Esophagus squamous epithelium (tissue), 5 donors: ENCODE measurements at regions not wholly inside any gene's neighbourhood (a gene's known extent, or its start where the extent isn't known, plus 50 kb on each side); places are given as distances from the start of the nearest gene placed in this dataset.

ENCODE experiments used
- DNase-seq: peaks from one replicate; lab custom pipeline; 2025; lab: John Stamatoyannopoulos, UW
- H3K27ac ChIP-seq, 4 donors: fragments of 200-600 bp; sonication (generic); one replicate each; pipeline ENCODE4 v1.5.1; 2016 to 2019; ENCODE audit warnings: mild to moderate bottlenecking in 1 of 4
- H3K27me3 ChIP-seq, 4 donors: fragments of 200-600 bp; sonication (generic); 1 replicate in 3 of 4; 2 replicates in 1 of 4; pipeline versions ENCODE4 v1.5.1 to v1.6.0; 2017 to 2021; ENCODE audit warnings: antibody characterized with exemption in 1 of 4
- H3K36me3 ChIP-seq, 3 donors: fragments of 200-600 bp; sonication (generic); one replicate each; pipeline ENCODE4 v1.5.1; 2016 to 2019
- H3K4me1 ChIP-seq, 3 donors: fragments of 200-600 bp; sonication (generic); one replicate each; pipeline ENCODE4 v1.5.1; 2017 to 2019
- H3K4me3 ChIP-seq, 4 donors: fragments of 200-600 bp; sonication (generic); 1 replicate in 3 of 4; 2 replicates in 1 of 4; pipeline ENCODE4 v1.5.1; 2016 to 2019; ENCODE audit warnings: mild to moderate bottlenecking in 2 of 4, moderate library complexity in 1 of 4
- H3K9me3 ChIP-seq, 3 donors: fragments of 200-600 bp; sonication (generic); one replicate each; pipeline ENCODE4 v1.5.1; 2016 to 2019
- CTCF ChIP-seq, 6 experiments: fragments of 450-650 bp in 4 of 6; fragments of 200-600 bp in 2 of 6; sonication (generic) in 2 of 6; IDR thresholded peaks; one replicate each; pipeline ENCODE4 v1.5.1; 2016 to 2019; ENCODE audit warnings: antibody characterized with exemption in 6 of 6, mild to moderate bottlenecking in 4 of 6, moderate library complexity in 4 of 6
- POLR2A ChIP-seq, 4 donors: fragments of 450-650 bp; IDR thresholded peaks; one replicate each; pipeline ENCODE4 v1.6.1; 2017; ENCODE audit warnings: antibody characterized with exemption in 4 of 4, mild to moderate bottlenecking in 4 of 4, moderate library complexity in 3 of 4
- WGBS, 2 donors: methylation state at CpG; one replicate each; pipeline ENCODE4 v1.1.5; 2018; 5-methylcytosine and 5-hydroxymethylcytosine counted together
- intact Hi-C: fragments of 100-400 bp; cut with DNase I; formaldehyde crosslinking; loops from one replicate; pipeline ENCODE4 v1.15.0; 2022
- donor health status: DM: yes; HTN: yes; CAD: no.

GRCh38 chr13:74620308-74620707 lies 486.1 kb upstream of the KLF12 start:
- no peak for TF ChIP-seq CTCF (IDR thresholded peaks at IDR 0.05)
- no peak for TF ChIP-seq POLR2A (IDR thresholded peaks at IDR 0.05)
- intact Hi-C loops, result no loop called here
- no peaks in the 10 kb centered on the region for H3K27me3 ChIP-seq
- no peak overlapping the region for H3K27ac ChIP-seq
- no peak for DNase-seq
- H3K4me1 ChIP-seq, result no peaks in the 10 kb centered on the region
- 70 to 82% methylated on average over 3 to 4 of the region's 4 CpGs for WGBS, 2 donors
- no peaks in the 10 kb centered on the region for H3K9me3 ChIP-seq
- no peak overlapping the region for H3K4me3 ChIP-seq
- H3K36me3 ChIP-seq, result no peaks in the 10 kb centered on the region

- TF ChIP-seq CTCF (IDR thresholded peaks at IDR 0.05), result no peak
- TF ChIP-seq POLR2A (IDR thresholded peaks at IDR 0.05), result no peak
- Histone ChIP-seq H3K27ac (no peak overlapping the region), H3K27me3 (no peaks in the 10 kb centered on the region), H3K9me3 (no peaks in the 10 kb centered on the region), H3K36me3 (no peaks in the 10 kb centered on the region), H3K4me1 (no peaks in the 10 kb centered on the region), H3K4me3 (no peak overlapping the region)
- no peak for DNase-seq
- intact Hi-C loops, result no loop called here
- WGBS, 2 donors, result 41 to 58% methylated on average over 3 of the region's 3 CpGs
These were observed 463.3 kb upstream of the KLF12 start for GRCh38 chr13:74597526-74597925.

GRCh38 chr13:74596691-74597090 lies 462.5 kb upstream of the KLF12 start:
- intact Hi-C loops, result no loop called here
- no peaks in the 10 kb centered on the region for H3K9me3 ChIP-seq

GRCh38 chr13:74593688-74594087 lies 459.5 kb upstream of the KLF12 start:
- Histone ChIP-seq H3K4me1 (no peaks in the 10 kb centered on the region), H3K9me3 (no peaks in the 10 kb centered on the region), H3K4me3 (no peak overlapping the region), H3K27ac (no peak overlapping the region), H3K27me3 (no peaks in the 10 kb centered on the region), H3K36me3 (no peaks in the 10 kb centered on the region)
- no peak for DNase-seq
- intact Hi-C loops, result no loop called here
- TF ChIP-seq POLR2A (IDR thresholded peaks at IDR 0.05) (no peak), CTCF (IDR thresholded peaks at IDR 0.05) (no peak)
- 85 to 89% methylated on average over 3 of the region's 3 CpGs for WGBS, 2 donors

More at GRCh38 chr13:74596691-74597090, 462.5 kb upstream of the KLF12 start:
- WGBS, 2 donors, result 57 to 70% methylated on average over 5 of the region's 5 CpGs
- Histone ChIP-seq H3K4me1 (no peaks in the 10 kb centered on the region), H3K27ac (no peak overlapping the region), H3K4me3 (no peak overlapping the region), H3K27me3 (no peaks in the 10 kb centered on the region), H3K36me3 (no peaks in the 10 kb centered on the region)
- no peak for TF ChIP-seq POLR2A (IDR thresholded peaks at IDR 0.05)
- no peak for TF ChIP-seq CTCF (IDR thresholded peaks at IDR 0.05)
- DNase-seq, result no peak

GRCh38 chr13:74586847-74587246 lies 452.6 kb upstream of the KLF12 start:
- WGBS, 2 donors, result 63 to 79% methylated on average over 1 of the region's 1 CpG
- H3K27ac ChIP-seq, result no peak overlapping the region
- H3K27me3 ChIP-seq, result no peaks in the 10 kb centered on the region
- H3K4me3 ChIP-seq, result no peak overlapping the region
- intact Hi-C loops, result no loop called here
- no peaks in the 10 kb centered on the region for H3K9me3 ChIP-seq
- DNase-seq, result no peak
- no peaks in the 10 kb centered on the region for H3K36me3 ChIP-seq
- TF ChIP-seq POLR2A (IDR thresholded peaks at IDR 0.05) (no peak), CTCF (IDR thresholded peaks at IDR 0.05) (no peak)
- no peaks in the 10 kb centered on the region for H3K4me1 ChIP-seq
